Peyer's patch (tissue), 4 donors: ENCODE measurements at regions not wholly inside any gene's neighbourhood (a gene's known extent, or its start where the extent isn't known, plus 50 kb on each side); places are given as distances from the start of the nearest gene placed in this dataset.

Experiments
- DNase-seq, 3 donors: peaks; one replicate each; pipeline ENCODE4 v3.0.0-alpha.2; 2017 to 2019
- H3K27ac ChIP-seq, 4 donors: fragments of 200-600 bp; sonication (generic); one replicate each; pipeline ENCODE4 v1.5.1; 2016 to 2019
- H3K27me3 ChIP-seq, 2 donors: fragments of 200-600 bp; sonication (generic); one replicate each; pipeline ENCODE4 v1.5.1; 2019
- H3K36me3 ChIP-seq, 3 donors: fragments of 200-600 bp; sonication (generic); one replicate each; pipeline ENCODE4 v1.5.1; 2016 to 2019
- H3K4me1 ChIP-seq, 4 donors: fragments of 200-600 bp; sonication (generic); one replicate each; pipeline ENCODE4 v1.5.1; 2016 to 2019
- H3K4me3 ChIP-seq, 4 donors: fragments of 200-600 bp; sonication (generic); 1 replicate in 3 of 4; 2 replicates in 1 of 4; pipeline ENCODE4 v1.5.1; 2016 to 2019; ENCODE audit warnings: mild to moderate bottlenecking in 1 of 4
- H3K9me3 ChIP-seq, 4 donors: fragments of 200-600 bp; sonication (generic); one replicate each; pipeline ENCODE4 v1.5.1; 2016 to 2019; ENCODE audit warnings: mild to moderate bottlenecking in 1 of 4
- CTCF ChIP-seq, 6 experiments: fragments of 450-650 bp in 4 of 6; fragments of 200-600 bp in 2 of 6; sonication (generic) in 1 of 6; IDR thresholded peaks; one replicate each; pipeline ENCODE4 v1.5.1; 2017 to 2019; ENCODE audit warnings: antibody characterized with exemption in 6 of 6, mild to moderate bottlenecking in 3 of 6, moderate library complexity in 1 of 6
- POLR2A ChIP-seq, 2 donors: fragments of 450-650 bp; IDR thresholded peaks; one replicate each; pipeline ENCODE4 v1.5.1; 2017; ENCODE audit warnings: antibody characterized with exemption in 2 of 2, mild to moderate bottlenecking in 2 of 2, moderate library complexity in 2 of 2

GRCh38 chr5:100448111-100448528 lies 87.1 kb upstream of the FAM174A start:
- H3K27ac ChIP-seq = no peak overlapping the region
- no peaks in the 10 kb centered on the region for H3K36me3 ChIP-seq
- no peaks in the 10 kb centered on the region for H3K9me3 ChIP-seq
- H3K4me1 ChIP-seq = no peaks in the 10 kb centered on the region
- no peak overlapping the region for H3K4me3 ChIP-seq
- no peak for DNase-seq
- H3K27me3 ChIP-seq = no peaks in the 10 kb centered on the region
- no peak for TF ChIP-seq POLR2A (IDR thresholded peaks at IDR 0.05)
- no peak for TF ChIP-seq CTCF (IDR thresholded peaks at IDR 0.05)

GRCh38 chr5:100446879-100447430 lies 88.2 kb upstream of the FAM174A start:
- DNase-seq = no peak
- Histone ChIP-seq H3K4me3 (no peak overlapping the region), H3K9me3 (no peaks in the 10 kb centered on the region), H3K27me3 (no peaks in the 10 kb centered on the region), H3K36me3 (no peaks in the 10 kb centered on the region), H3K4me1 (no peaks in the 10 kb centered on the region), H3K27ac (no peak overlapping the region)
- TF ChIP-seq POLR2A (IDR thresholded peaks at IDR 0.05) (no peak), CTCF (IDR thresholded peaks at IDR 0.05) (no peak)

- Histone ChIP-seq H3K27ac (no peak overlapping the region), H3K27me3 (no peaks in the 10 kb centered on the region), H3K4me3 (no peak overlapping the region), H3K36me3 (no peaks in the 10 kb centered on the region), H3K4me1 (no peaks in the 10 kb centered on the region), H3K9me3 (no peaks in the 10 kb centered on the region)
- no peak for DNase-seq
- TF ChIP-seq CTCF (IDR thresholded peaks at IDR 0.05) = no peak
- TF ChIP-seq POLR2A (IDR thresholded peaks at IDR 0.05) = no peak
These were observed 90.2 kb upstream of the FAM174A start for GRCh38 chr5:100444961-100445360.

GRCh38 chr5:100434815-100435214 lies 100.4 kb upstream of the FAM174A start:
- Histone ChIP-seq H3K27ac (no peak overlapping the region), H3K36me3 (no peaks in the 10 kb centered on the region), H3K27me3 (no peaks in the 10 kb centered on the region), H3K9me3 (no peaks in the 10 kb centered on the region), H3K4me1 (no peaks in the 10 kb centered on the region), H3K4me3 (no peak overlapping the region)
- DNase-seq = no peak
- TF ChIP-seq POLR2A (IDR thresholded peaks at IDR 0.05) = no peak
- no peak for TF ChIP-seq CTCF (IDR thresholded peaks at IDR 0.05)

- H3K27me3 ChIP-seq = no peaks in the 10 kb centered on the region
- TF ChIP-seq POLR2A (IDR thresholded peaks at IDR 0.05) = no peak
- TF ChIP-seq CTCF (IDR thresholded peaks at IDR 0.05) = no peak
- H3K4me1 ChIP-seq = no peaks in the 10 kb centered on the region
- no peak overlapping the region for H3K27ac ChIP-seq
- no peak overlapping the region for H3K4me3 ChIP-seq
- no peaks in the 10 kb centered on the region for H3K36me3 ChIP-seq
- no peak for DNase-seq
- no peaks in the 10 kb centered on the region for H3K9me3 ChIP-seq
These were observed 102.4 kb upstream of the FAM174A start for GRCh38 chr5:100432741-100433140.
